Mesothelial cell of epicardium (in vitro differentiated cells): ENCODE measurements at regions not wholly inside any gene's neighbourhood (a gene's known extent, or its start where the extent isn't known, plus 50 kb on each side); places are given as distances from the start of the nearest gene placed in this dataset.

Experiments used
- DNase-seq, 2 experiments: peaks; one replicate each; pipeline ENCODE4 v3.0.0; 2021; ENCODE audit warnings: low spot score in 2 of 2; ENCODE audit not compliant: unreplicated experiment in 2 of 2
- H3K27ac Mint-ChIP-seq: 2 replicates; pipeline ENCODE4 v1.8.0; 2021; ENCODE audit warnings: mixed read lengths
- H3K27me3 Mint-ChIP-seq: 2 replicates; pipeline ENCODE4 v1.8.0; 2021; ENCODE audit warnings: low read depth, mixed read lengths
- H3K36me3 Mint-ChIP-seq: 2 replicates; pipeline ENCODE4 v1.8.0; 2021; ENCODE audit warnings: mixed read lengths
- H3K4me1 Mint-ChIP-seq: 2 replicates; pipeline ENCODE4 v1.8.0; 2021; ENCODE audit warnings: mixed read lengths
- H3K4me3 Mint-ChIP-seq: 2 replicates; pipeline ENCODE4 v1.8.0; 2021; ENCODE audit warnings: mild to moderate bottlenecking, moderate library complexity, mixed read lengths
- H3K9me3 Mint-ChIP-seq: 2 replicates; pipeline ENCODE4 v1.8.0; 2021; ENCODE audit warnings: mixed read lengths
- CTCF ChIP-seq: fragments of 200-600 bp; sonication (generic); IDR thresholded peaks from one replicate; pipeline ENCODE4 v1.5.0; 2021; ENCODE audit warnings: antibody characterized with exemption; ENCODE audit not compliant: unreplicated experiment

- peaks cover 8% of the 10 kb centered on the region for H3K9me3 Mint-ChIP-seq
- no peak overlapping the region for H3K27ac Mint-ChIP-seq
- peaks cover under 1% of the 10 kb centered on the region for H3K36me3 Mint-ChIP-seq
- no peak for TF ChIP-seq CTCF
- DNase-seq: no peak
- H3K27me3 Mint-ChIP-seq: peaks cover 22% of the 10 kb centered on the region
- no peak overlapping the region for H3K4me3 Mint-ChIP-seq
- peaks cover 9% of the 10 kb centered on the region for H3K4me1 Mint-ChIP-seq
Measured at GRCh38 chr14:95374239-95374997, 54.7 kb upstream of the CLMN start.

GRCh38 chr14:95370076-95370475 is 50.4 kb upstream of the CLMN start:
- Mint-ChIP-seq H3K9me3 (no peaks in the 10 kb centered on the region), H3K4me3 (no peak overlapping the region), H3K27me3 (peaks cover 11% of the 10 kb centered on the region), H3K4me1 (peaks cover 25% of the 10 kb centered on the region), H3K27ac (no peak overlapping the region), H3K36me3 (no peaks in the 10 kb centered on the region)
- no peak for DNase-seq
- no peak for TF ChIP-seq CTCF
